Gastrocnemius medialis (tissue), 4 donors: ENCODE measurements at regions not wholly inside any gene's neighbourhood (a gene's known extent, or its start where the extent isn't known, plus 50 kb on each side); places are given as distances from the start of the nearest gene placed in this dataset.

Source experiments
- CTCF ChIP-seq, 5 experiments: fragments of 450-650 bp in 3 of 5; fragments of 200-600 bp in 2 of 5; sonication (generic) in 2 of 5; IDR thresholded peaks in 4 of 5; conservative IDR thresholded peaks in 1 of 5; 1 replicate in 4 of 5; 2 replicates in 1 of 5; pipeline ENCODE4 v1.5.1; 2016 to 2019; ENCODE audit warnings: antibody characterized with exemption in 5 of 5, mild to moderate bottlenecking in 3 of 5, moderate library complexity in 3 of 5
- POLR2A ChIP-seq, 2 donors: fragments of 450-650 bp; IDR thresholded peaks; one replicate each; pipeline ENCODE4 v1.6.1; 2017; ENCODE audit warnings: antibody characterized with exemption in 2 of 2, mild to moderate bottlenecking in 2 of 2, moderate library complexity in 2 of 2

GRCh38 chr5:79871364-79872120 lies 119.5 kb downstream of the MTX3 start:
- TF ChIP-seq POLR2A (IDR thresholded peaks at IDR 0.05) (no peak), CTCF (IDR thresholded peaks at IDR 0.05 in 4 of 5, conservative IDR thresholded peaks at IDR 0.05 in 1 of 5) (no peak)
